ENCODE measurements at regions not wholly inside any gene's neighbourhood (a gene's known extent, or its start where the extent isn't known, plus 50 kb on each side); places are given as distances from the start of the nearest gene placed in this dataset.
"Not testable (repeated sequence)": the region's sequence is repeated elsewhere in the genome, so short reads cannot be mapped to it uniquely, and the experiment has no call there.

GRCh38 chr5:85657328-85657727, 960.4 kb upstream of the COX7C start:
- not testable (repeated sequence) for TF ChIP-seq EP300, CTCF, POLR2A (IDR thresholded peaks at IDR 0.05)

Measured in stomach (tissue), 4 donors.